Peyer's patch (tissue), 4 donors: ENCODE measurements at regions not wholly inside any gene's neighbourhood (a gene's known extent, or its start where the extent isn't known, plus 50 kb on each side); places are given as distances from the start of the nearest gene placed in this dataset.

Experiments used
- POLR2A ChIP-seq, 2 donors: fragments of 450-650 bp; IDR thresholded peaks; one replicate each; pipeline ENCODE4 v1.5.1; 2017; ENCODE audit warnings: antibody characterized with exemption in 2 of 2, mild to moderate bottlenecking in 2 of 2, moderate library complexity in 2 of 2
- TF ChIP-seq, protein P1 (sequence below), 6 experiments: fragments of 450-650 bp in 4 of 6; fragments of 200-600 bp in 2 of 6; sonication (generic) in 1 of 6; IDR thresholded peaks; one replicate each; pipeline ENCODE4 v1.5.1; 2017 to 2019; ENCODE audit warnings: antibody characterized with exemption in 6 of 6, mild to moderate bottlenecking in 3 of 6, moderate library complexity in 1 of 6

DNA sequence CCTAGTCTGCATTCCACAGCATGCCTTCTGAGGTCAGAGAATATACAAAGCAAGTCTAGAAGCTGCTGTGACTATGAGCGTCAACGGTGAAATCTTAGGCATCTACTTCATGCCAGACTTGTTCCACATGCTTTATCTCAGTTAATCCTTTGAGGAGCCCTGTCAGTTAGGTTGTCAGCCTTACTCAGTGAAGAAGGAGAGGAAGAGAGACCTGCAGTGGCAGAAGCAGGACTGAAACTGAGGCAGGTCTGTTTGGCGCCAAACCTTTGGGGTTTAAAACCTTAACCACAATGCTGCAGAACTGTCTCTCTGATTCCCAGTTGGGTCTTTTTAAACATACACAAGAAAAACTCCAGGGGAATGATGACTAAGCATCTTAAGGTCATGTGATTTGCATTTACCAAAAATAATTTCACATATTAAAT is 139.0 kb upstream of the LIPC start:
- TF ChIP-seq, protein P1, sequence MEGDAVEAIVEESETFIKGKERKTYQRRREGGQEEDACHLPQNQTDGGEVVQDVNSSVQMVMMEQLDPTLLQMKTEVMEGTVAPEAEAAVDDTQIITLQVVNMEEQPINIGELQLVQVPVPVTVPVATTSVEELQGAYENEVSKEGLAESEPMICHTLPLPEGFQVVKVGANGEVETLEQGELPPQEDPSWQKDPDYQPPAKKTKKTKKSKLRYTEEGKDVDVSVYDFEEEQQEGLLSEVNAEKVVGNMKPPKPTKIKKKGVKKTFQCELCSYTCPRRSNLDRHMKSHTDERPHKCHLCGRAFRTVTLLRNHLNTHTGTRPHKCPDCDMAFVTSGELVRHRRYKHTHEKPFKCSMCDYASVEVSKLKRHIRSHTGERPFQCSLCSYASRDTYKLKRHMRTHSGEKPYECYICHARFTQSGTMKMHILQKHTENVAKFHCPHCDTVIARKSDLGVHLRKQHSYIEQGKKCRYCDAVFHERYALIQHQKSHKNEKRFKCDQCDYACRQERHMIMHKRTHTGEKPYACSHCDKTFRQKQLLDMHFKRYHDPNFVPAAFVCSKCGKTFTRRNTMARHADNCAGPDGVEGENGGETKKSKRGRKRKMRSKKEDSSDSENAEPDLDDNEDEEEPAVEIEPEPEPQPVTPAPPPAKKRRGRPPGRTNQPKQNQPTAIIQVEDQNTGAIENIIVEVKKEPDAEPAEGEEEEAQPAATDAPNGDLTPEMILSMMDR (IDR thresholded peaks at IDR 0.05) = no peak
- TF ChIP-seq POLR2A (IDR thresholded peaks at IDR 0.05) = no peak
